HG03135 (cell line): ENCODE measurements at regions not wholly inside any gene's neighbourhood (a gene's known extent, or its start where the extent isn't known, plus 50 kb on each side); places are given as distances from the start of the nearest gene placed in this dataset.
A peak's percentile ranks its signal among the peaks of the same experiment; 100 is the strongest.

Experiments
- ATAC-seq: cut with Tn5 transposase; IDR thresholded peaks from one replicate; pipeline ENCODE4 v1.9.1; 2021; ENCODE audit warnings: mild to moderate bottlenecking, moderate library complexity; ENCODE audit not compliant: unreplicated experiment

DNA sequence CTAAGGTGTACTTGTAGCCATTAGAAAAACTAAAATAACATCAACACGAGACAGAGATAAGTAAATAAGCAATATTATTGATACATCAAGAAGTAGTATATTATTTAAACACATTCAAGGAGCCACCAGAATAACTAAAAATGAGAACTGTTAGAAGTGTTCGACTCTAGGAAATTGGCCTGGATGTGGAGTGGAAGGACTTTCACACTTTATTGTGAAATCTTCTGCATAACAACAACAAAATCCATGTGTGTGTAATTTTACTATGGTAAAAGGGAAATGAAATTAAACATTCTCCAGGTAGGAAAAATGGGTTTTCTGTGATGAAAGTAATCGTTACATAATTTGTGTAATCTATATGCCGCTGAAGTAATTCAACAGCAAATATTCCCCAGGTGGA lies 96.3 kb upstream of the RNF152 start:
- no peak for ATAC-seq

DNA sequence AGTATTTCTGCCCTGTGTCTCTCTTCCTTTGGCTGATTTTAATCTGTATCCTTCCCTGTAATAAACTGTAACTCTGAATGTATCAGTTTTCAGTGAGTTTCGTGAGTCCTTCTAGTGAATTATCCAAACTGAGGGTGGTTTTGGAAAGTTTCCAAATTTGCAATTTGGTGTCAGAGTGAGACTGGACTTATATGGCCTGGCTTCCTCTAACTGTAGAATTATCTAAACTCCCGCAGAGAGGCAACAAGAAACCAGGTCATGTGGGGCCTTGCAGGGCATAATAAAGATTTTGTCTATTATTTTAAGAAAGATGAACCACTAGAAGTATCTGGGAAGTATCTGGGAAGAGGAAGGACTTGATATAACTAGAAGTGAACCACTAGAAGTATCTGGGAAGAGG lies 95.3 kb upstream of the RNF152 start:
- ATAC-seq, result no peak

DNA sequence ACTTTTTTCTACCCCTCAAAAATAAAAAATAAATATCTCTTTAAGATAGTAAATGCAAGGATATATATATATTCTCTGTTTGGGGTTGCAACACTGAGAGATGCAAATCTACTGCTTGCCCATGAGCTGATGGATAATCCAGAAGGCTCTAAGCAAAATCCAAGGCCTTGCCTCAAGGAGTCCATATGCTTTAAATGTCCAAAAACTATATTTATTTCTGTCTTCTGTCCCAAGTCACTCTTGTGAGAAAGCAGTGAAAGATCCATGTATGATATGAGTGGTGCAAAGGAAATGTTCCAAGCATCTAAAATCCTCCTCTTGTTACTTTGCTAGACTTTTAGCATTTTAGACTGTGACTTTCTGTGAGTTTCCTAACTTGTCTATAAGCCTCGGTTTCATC lies 92.9 kb upstream of the RNF152 start:
- no peak for ATAC-seq

DNA sequence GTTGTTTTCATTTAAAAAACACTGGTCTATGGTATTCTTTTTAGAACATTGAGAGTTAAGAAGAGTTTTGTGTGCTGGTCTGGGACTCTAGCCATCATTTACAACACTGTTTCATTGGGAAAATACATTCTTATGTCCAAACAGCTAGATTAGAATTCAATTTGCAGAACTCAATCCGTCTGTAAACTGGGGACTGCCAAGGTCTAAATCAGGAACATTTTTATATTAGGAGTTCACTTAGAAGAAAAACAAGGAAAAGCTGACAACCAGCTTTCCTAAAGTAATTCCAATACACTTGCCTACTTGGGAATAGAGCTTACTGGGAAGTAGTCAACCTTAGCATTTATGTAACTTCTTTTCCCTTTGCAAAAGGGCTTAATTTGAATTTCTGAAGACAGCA lies 91.5 kb upstream of the RNF152 start:
- ATAC-seq, result no peak

DNA sequence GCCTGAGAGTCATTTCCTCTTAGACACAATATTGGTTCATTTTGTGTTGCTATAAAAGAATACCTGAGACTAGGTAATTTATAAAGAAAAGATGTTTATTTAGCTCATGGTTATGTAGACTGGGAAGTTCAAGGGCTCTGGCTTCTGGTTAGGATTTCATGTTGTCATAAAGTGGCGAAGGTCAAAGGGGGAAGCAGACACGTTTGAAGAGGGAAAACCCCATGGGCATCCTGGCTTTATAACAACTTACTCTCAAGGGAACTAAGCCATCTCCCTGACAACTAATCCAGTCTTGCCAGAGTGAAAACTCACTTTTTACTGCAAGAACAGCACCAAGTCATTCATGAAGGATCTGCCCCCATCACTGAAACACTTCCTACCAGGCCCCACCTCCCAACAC lies 89.7 kb upstream of the RNF152 start:
- ATAC-seq, result no peak

DNA sequence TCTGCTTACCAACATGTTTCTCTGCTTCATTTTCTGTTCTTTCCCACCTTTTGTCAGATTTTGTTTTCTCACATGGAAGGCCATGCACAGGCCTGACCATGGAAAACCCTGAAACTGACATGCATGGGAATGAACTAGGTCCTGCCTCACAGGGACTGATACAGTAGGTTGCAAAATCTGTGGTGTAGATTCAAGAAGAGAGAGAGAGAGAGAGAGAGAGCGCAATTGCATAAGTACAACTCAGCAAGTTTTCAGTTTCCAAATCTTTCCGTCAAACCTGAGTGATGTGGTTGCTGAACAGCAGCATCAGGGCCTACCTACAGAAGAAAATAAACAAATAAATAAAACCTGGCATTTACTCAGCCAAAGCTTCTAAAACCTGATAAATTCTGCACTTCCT lies 87.5 kb upstream of the RNF152 start:
- ATAC-seq, result no peak

DNA sequence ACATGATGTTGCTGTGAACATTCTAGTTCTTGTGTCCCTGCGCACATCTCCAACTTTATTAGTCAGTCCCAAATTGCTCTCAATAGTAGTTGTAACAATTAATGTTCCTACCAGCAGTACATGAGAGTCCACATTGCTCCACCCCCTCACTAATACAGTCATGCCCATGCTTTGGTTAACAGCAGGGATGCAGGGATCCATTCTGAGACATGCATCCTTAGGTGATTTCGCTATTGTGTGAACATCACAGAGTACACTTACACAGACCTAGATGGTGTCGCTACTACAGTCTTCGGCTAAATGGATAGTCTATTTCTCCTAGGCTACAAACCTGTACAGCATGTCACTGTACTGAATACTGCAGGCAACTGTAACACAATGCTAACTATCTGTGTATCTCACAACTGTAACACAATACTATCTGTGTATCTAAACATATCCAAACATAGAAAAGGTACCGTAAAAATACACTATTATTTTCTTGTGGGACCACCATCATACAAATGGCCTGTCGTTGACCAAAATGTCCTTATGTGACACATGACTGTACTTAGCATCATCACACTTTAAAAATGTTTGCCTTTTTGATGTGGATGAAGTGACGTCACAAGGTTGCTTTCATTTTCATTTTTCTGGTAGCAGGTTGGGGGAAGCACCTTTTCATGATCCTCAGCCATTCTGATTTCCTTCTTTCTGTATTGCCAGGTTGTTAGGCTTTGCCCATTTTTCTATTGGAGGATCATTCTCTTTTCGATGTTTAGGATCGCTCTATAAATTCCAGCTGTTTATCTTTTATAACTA lies 82.9 kb upstream of the RNF152 start:
- peak; percentile 57 for ATAC-seq

DNA sequence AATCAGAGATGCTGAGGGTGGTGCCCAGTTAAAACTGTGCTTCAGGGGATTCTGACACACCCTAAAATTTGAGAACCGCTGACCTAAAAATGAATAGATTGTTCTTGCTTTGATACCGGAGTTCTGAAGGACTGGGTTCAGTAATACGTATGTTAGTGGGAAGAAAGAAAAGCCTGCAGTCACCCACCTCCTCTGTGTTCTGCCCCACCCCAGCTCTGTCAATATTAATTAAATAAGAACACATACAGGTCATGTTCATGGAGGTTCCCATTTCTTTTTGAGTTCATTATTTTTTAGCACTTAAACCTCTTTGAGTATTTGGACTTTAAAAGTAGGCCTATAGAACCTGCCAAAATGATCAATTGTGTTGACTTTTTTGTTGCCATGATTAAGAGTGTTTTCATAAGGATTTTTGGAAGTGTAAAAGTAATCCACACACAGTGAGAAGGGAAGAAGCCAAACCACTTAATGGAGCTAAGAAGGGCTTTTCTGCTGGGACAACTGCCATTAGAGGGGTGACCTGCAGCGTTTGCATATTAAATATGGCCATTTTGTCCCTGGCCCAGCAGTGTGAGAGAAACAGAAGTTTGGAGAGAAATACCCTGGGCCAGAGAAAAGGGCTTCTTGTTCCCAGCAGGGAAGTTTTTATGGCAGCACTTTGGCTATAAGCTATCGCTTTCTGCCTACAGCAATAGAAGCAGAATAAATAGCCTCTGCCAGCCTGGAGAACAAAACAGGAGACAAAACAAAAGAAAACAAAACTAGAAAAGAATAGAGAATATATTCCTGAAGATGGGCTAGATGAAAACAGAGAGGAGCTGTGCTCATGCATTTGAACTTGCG lies 80.7 kb upstream of the RNF152 start:
- ATAC-seq, result no peak

DNA sequence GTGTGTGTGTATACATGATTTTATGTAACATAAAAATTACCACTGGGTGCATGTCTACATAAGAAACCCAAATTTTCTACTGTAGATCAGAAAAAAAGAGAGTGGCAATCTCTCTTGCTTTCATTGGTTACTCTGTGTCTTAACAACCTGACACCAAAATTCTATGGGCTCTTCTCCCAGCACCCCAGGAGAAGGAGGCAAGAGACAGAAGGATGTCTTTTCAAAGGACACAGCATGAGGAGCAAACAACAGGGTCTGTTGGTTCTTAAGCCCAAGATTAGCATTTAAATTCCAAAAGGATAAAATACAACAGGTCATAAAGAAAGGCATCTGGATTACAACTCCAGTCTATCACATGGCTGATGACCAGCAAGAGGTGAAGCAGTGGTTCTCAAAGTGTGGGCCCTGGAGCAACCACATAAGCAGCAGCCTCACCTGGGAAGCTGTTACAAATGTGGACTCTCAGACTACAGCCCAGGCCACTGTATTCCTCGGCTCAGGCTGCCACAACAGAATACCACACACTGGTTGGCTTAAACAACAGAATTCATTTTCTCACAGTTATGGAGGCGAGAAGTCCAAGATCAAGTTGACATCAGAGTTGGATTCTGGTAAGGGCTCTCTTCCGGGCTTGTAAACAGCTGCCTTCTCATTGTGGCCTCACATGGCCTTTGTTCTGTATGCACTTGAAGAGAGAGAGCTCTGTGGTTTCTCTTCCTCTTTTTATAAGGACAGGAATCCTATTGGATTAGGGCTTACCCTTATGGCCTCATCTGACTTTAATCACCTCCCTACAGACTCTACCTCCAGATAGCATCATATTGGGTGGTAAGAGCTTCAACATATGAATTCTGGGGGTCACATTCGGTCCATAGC lies 79.8 kb upstream of the RNF152 start:
- peak; percentile 67 for ATAC-seq

DNA sequence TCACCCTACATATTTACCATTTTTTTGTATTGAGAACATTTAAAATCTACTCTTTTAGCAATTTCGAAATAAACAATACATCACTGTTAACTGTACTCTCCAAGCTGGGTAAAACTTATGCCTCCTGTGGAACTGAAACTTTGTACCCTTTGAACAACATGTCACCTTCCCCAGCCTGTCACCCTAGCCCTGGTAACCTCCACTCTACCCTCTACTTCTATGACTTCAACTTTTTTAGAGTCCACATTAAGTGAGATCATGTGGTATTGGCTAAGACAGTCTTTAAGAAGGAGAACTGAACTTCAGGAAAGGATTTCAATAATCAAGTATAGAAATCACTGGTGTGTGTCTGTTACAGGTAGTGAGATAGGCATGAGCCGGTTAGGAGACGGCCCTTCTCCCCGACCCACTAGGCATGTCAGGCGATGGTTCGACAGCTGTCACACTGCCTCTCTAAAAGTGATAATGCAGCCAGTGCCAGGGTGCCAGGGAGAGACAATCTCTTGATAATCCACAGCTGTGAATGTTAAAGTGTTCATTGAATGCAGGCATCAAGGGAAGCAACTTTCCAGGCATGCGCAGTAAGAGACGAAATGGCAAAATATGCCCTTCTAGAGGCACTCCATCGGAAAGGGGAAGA lies 74.6 kb upstream of the RNF152 start:
- no peak for ATAC-seq

DNA sequence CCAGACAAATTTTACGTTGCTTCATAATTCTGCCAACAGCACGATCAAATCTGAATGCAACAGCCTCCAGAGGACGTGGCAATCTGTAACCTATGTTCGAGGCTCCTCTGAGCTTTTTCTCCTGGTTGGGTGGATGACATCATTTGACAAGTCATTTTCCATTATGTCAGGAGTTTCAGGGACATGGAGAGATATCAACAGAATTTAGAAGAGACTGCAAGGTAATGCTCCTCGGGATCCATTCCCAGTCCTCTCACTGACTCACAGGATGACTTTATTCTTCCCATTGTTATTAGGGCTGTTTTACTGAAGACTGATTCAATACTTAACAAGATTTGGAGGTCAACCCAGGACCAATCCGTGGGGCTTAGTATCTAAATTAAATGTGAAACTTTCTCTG lies 72.5 kb upstream of the RNF152 start:
- ATAC-seq, result no peak

DNA sequence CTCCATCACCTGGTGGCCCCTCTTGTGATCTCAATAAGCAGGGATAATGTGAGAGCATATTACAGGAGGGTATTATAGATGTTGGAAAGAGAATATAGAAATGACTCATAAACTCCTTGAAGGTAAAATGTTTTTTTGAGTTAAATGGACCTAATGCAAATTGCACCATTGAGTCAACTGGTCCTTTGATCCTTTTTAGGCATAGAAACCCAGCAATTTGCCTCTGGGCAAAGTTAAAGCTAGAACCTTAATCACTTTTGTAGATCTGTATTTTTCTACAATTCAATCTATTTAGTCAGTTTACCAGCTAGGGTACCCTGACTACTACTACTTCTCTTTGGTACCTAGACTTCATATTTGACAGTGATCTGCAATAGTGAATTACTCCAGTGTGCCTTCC lies 71.8 kb upstream of the RNF152 start:
- ATAC-seq, result no peak

DNA sequence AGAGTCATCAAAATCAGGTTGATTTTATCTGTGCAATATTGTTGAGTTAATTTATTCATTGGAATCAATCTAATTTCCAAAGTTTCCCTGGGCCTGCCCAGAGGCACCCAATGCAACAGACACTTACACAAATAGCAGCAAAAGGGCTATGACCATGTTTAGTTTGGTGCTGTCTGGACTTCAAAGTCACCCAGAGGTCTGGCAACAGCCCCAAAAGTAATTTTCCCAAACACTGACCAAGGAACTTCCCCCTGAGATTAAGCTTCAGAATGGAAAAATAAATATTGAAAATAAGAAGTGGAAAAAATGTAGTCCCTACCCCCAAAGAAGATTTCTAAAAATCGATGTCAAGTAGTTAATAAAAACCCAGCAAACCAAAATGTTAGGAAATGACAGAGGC lies 70.9 kb upstream of the RNF152 start:
- ATAC-seq, result no peak

DNA sequence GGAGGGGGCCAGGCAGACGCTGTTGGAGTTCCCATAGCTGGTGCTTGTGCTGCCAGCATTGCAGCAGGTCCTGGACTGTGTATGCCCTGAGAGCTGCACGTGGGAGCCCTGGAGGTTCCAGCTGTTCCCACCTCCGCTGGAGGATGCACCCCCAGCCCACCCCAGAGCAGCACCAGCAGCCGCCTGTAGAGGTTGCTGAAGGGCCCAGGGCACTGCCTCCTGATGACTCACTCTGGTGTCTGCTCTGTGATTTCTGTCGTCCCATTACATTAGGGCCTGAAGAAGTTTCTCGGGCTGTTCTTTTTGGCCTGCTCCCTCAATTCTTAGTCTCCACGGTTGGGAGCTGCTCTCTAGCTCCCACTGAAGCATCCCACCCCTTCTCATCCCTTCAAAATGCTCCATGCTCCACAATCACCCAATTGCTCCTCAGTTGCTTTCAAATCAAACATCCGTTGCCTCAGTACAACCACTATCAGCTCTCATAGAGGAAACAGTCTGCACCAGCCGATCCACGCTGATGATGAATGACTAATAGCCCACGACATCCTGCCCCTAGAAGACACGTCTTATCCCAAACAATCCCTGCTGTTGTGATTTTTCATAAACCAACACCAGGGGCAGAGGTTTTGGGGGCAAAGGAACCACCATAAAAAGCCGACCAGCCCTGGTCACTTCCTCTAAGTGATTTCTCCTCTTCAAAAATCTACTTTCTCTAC lies 65.2 kb upstream of the RNF152 start:
- no peak for ATAC-seq

DNA sequence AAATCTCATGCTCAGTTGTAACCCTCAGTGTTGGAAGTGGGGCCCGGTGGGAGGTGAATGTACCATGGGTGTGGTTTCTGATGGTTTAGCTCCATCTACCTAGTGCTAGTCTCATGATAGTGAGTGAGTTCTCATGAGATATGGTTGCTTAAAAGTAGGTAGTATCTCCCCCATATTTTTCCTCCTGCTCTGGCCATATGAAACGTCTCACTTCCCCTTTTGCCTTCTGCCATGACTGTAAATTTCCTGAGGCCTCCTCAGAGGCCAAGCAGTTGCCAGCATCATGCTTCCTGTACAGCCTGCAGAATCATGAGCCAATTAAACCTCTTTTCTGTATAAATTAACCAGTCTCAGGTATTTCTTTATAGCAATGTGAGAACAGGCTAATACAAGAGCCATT lies 62.8 kb upstream of the RNF152 start:
- peak; percentile 55 for ATAC-seq

DNA sequence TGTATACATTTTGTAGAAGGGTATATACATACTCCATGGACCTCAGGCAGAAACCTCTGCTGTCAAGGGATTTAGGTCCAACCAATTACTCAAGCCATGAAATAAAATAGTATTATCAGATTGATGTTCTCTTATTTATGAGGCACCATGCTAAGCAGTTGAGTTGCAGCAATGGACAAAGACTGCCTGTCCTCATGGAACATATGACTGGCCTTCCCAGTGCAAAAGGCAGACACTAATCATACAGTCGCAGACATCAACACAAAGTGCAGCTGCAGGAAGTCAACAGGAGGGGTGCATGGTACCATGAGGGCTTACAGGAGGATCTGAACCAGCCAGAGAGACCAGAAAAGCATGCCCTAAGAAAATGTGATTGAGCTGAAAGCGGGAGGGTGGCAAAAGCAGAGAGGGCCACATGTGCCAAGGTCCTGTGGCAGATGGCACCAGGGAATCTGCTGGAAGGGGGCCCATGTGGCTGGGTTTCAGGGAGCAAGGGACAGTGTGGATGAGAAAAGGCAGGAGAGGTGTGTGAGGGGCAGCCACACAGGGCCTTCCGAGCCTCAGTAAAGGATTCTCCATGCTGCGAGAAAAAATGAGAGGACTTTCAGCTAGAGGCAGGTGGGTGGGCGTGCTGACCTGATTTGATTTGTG lies 61.4 kb upstream of the RNF152 start:
- no peak for ATAC-seq

DNA sequence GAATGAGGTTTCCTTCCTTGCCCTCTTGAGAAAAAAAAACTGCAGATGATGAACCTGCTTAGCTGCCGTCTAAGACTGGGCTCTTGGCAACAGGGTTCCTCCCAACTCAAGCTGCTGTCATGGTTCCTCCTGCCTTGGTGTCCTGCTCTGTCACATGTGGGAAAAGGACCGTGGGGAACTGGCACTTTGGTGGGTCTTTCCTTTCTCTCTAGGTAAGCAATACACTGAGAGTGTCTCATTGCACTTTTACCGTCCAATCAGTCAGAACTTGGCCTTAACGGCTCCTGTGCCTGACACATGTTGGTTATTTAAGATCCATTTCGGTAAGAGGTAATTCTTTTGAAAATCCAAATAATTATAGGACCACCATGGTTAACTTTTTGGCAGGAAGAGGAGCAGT lies 60.8 kb upstream of the RNF152 start:
- no peak for ATAC-seq

DNA sequence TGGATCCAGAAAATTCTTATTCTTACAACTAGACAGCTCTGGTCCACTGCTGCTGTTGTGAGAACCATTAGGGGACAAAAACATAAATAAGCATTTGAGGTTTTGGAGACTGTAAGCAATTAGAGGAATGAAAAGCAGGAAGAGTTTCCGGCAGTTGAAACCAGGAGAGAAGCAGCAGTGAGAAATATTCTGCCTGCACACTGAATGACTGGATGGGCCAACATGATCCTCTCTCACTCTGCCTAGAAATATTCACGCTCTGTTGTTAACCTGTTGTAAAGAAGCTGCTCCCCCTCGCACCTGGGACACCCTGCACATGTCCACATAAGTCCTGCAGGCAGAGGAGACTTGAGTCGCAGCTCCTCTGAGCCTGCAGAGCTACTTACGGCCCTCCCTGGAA lies 60.4 kb upstream of the RNF152 start:
- ATAC-seq, result no peak

DNA sequence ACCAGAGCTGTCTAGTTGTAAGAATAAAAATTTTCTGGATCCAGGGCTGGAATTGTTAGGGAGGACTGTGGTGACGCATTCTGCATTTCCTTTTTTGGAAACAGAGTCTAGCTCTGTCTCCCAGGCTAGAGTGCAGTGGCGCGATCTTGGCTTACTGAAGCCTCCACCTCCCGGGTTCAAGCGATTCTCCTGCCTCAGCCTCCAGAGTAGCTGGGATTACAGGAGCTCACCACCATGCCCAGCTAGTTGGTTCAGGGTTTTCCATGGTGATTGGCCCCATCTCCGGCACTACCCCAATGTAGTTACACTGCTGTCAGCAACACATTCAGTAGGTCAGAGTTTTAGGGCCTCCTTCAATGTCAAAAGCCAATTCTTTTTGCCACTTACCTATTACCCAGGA lies 58.6 kb upstream of the RNF152 start:
- no peak for ATAC-seq

DNA sequence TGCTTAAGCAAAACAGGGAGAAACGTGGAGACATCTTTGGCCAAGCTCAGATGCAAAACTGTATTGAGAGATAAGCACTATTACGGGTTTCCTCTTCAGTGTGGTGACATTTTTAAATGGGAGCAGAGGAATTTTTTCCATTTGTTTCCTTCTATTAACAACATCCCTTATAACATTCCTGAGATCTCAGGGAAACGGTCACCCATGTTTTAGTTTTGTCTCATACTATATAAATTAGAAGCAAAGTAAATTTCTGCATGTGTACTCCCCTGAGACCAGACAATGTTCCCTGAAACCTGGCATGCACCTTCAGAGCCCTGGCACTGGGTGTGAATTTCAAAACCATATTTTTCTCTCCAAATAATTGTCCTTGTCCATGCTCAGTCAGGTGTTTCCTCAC lies 57.6 kb upstream of the RNF152 start:
- no peak for ATAC-seq
